H1 (cell line): ENCODE measurements at regions not wholly inside any gene's neighbourhood (a gene's known extent, or its start where the extent isn't known, plus 50 kb on each side); places are given as distances from the start of the nearest gene placed in this dataset.

Source experiments
- CTCF ChIA-PET: fragments of 300-600 bp; sonication (Branson Sonifier 250); formaldehyde crosslinking; loops from one replicate; lab custom pipeline; 2021; ENCODE audit not compliant: partially characterized antibody; lab: Charles Lee
- POLR2A ChIA-PET: fragments of 300-600 bp; sonication (Branson Sonifier 250); formaldehyde crosslinking; loops from one replicate; lab custom pipeline; 2021; ENCODE audit warnings: inconsistent platforms; ENCODE audit not compliant: partially characterized antibody; lab: Charles Lee
- DNase-seq, 2 experiments: peaks; one replicate each; pipeline versions ENCODE4 v3.0.0 to v3.0.0-alpha.2; 2010 to 2022; ENCODE audit warnings: low spot score in 2 of 2, low read depth in 1 of 2, mixed read lengths in 1 of 2
- FAIRE-seq: peaks from 2 replicates; lab custom pipeline; 2011; peaks lifted over from hg19 to GRCh38; lab: Jason Lieb, UNC
- H2AFZ ChIP-seq: 2 replicates; pipeline ENCODE4 v1.8.1; 2012; ENCODE audit warnings: low read length, inconsistent platforms
- H2AK5ac ChIP-seq: 2 replicates; pipeline ENCODE4 v1.6.1; 2013; ENCODE audit warnings: low read depth, low read length
- H2BK120ac ChIP-seq: replicated peaks from 2 replicates; pipeline ENCODE3; 2013; ENCODE audit warnings: low read depth, low read length, inconsistent platforms
- H2BK12ac ChIP-seq: 2 replicates; pipeline ENCODE4 v1.6.1; 2013; ENCODE audit warnings: low read depth, low read length
- H2BK15ac ChIP-seq: 2 replicates; pipeline ENCODE4 v1.6.1; 2013; ENCODE audit warnings: low read length
- H2BK20ac ChIP-seq: 2 replicates; pipeline ENCODE4 v1.6.1; 2013; ENCODE audit warnings: low read length
- H2BK5ac ChIP-seq: 2 replicates; pipeline ENCODE4 v1.6.1; 2013; ENCODE audit warnings: low read depth, low read length
- H3K14ac ChIP-seq: 2 replicates; pipeline ENCODE4 v1.6.1; 2013; ENCODE audit warnings: inconsistent platforms; ENCODE audit not compliant: insufficient read length
- H3K18ac ChIP-seq: 2 replicates; pipeline ENCODE4 v1.6.1; 2013; ENCODE audit warnings: low read length; ENCODE audit errors: extremely low read depth
- H3K23ac ChIP-seq: 2 replicates; pipeline ENCODE4 v1.6.1; 2013; ENCODE audit warnings: inconsistent platforms; ENCODE audit not compliant: insufficient read length
- H3K23me2 ChIP-seq: 2 replicates; pipeline ENCODE4 v1.6.1; 2013; ENCODE audit warnings: low read depth, low read length
- H3K27ac ChIP-seq: 2 replicates; pipeline ENCODE4 v1.6.1; 2011; ENCODE audit warnings: low read depth, low read length, inconsistent platforms
- H3K27me3 ChIP-seq, 4 experiments: replicated peaks in 1 of 4; 1 replicate in 1 of 4; 2 replicates in 3 of 4; pipeline versions ENCODE4 v1.6.1 to v1.8.1; 2011 to 2013; ENCODE audit warnings: low read length in 3 of 4, mild to moderate bottlenecking in 3 of 4, inconsistent platforms in 2 of 4, mixed read lengths in 2 of 4, moderate library complexity in 1 of 4; ENCODE audit not compliant: control insufficient read depth in 3 of 4, insufficient read depth in 3 of 4; ENCODE audit errors: extremely low read depth in 1 of 4
- H3K36me3 ChIP-seq, 4 experiments: 2 replicates each; pipeline versions ENCODE4 v1.6.1 to v1.8.1; 2011 to 2013; ENCODE audit warnings: mild to moderate bottlenecking in 4 of 4, low read length in 3 of 4, moderate library complexity in 2 of 4, control low read depth in 1 of 4, inconsistent platforms in 1 of 4; ENCODE audit not compliant: insufficient read depth in 4 of 4, control insufficient read depth in 2 of 4
- H3K4ac ChIP-seq: replicated peaks from 2 replicates; pipeline ENCODE3; 2013; ENCODE audit warnings: low read length, low read depth, mixed read lengths, inconsistent platforms; ENCODE audit not compliant: insufficient read length
- H3K4me1 ChIP-seq, 4 experiments: replicated peaks in 1 of 4; 1 replicate in 1 of 4; 2 replicates in 3 of 4; pipeline versions ENCODE4 v1.6.1 to v1.8.1; 2011 to 2013; ENCODE audit warnings: low read length in 3 of 4, inconsistent platforms in 2 of 4, mixed read lengths in 1 of 4; ENCODE audit not compliant: insufficient read depth in 4 of 4, control insufficient read depth in 3 of 4
- H3K4me2 ChIP-seq, 2 experiments: 2 replicates each; pipeline versions ENCODE4 v1.6.1 to v1.8.1; 2011 to 2013; ENCODE audit warnings: low read depth in 2 of 2, low read length in 2 of 2, control low read depth in 1 of 2, inconsistent platforms in 1 of 2, mild to moderate bottlenecking in 1 of 2; ENCODE audit not compliant: insufficient read depth in 1 of 2
- H3K4me3 ChIP-seq, 4 experiments: fragments of 200-600, 300-600 bp in 1 of 4; sonication (generic), shearing (Covaris generic), sonication (Bioruptor Twin) in 1 of 4; 2 replicates each; pipeline versions ENCODE4 v1.5.1 to v1.8.1; 2011 to 2016; ENCODE audit warnings: low read length in 4 of 4, low read depth in 3 of 4, control low read depth in 2 of 4, inconsistent platforms in 2 of 4, mild to moderate bottlenecking in 2 of 4, mixed read lengths in 1 of 4, moderate library complexity in 1 of 4; ENCODE audit not compliant: insufficient read depth in 2 of 4; ENCODE audit errors: extremely low read depth in 1 of 4
- H3K56ac ChIP-seq: replicated peaks from 2 replicates; pipeline ENCODE3; 2013; ENCODE audit warnings: low read depth, mild to moderate bottlenecking, mixed read lengths, low read length, inconsistent platforms; ENCODE audit not compliant: insufficient read length
- H3K79me1 ChIP-seq: 2 replicates; pipeline ENCODE4 v1.6.1; 2013; ENCODE audit warnings: low read depth, low read length, control low read depth
- H3K79me2 ChIP-seq, 2 experiments: 2 replicates each; pipeline versions ENCODE4 v1.6.1 to v1.8.1; 2012 to 2013; ENCODE audit warnings: low read length in 2 of 2, mild to moderate bottlenecking in 2 of 2, inconsistent platforms in 1 of 2; ENCODE audit not compliant: insufficient read depth in 2 of 2, control insufficient read depth in 1 of 2
- H3K9ac ChIP-seq, 4 experiments: replicated peaks in 1 of 4; 1 replicate in 1 of 4; 2 replicates in 3 of 4; pipeline versions ENCODE4 v1.6.1 to v1.8.1; 2011 to 2013; ENCODE audit warnings: low read depth in 3 of 4, low read length in 3 of 4, control low read depth in 2 of 4, mild to moderate bottlenecking in 2 of 4, moderate library complexity in 2 of 4, inconsistent platforms in 1 of 4; ENCODE audit errors: extremely low read depth in 1 of 4
- H3K9me3 ChIP-seq, 2 experiments: 2 replicates each; pipeline versions ENCODE4 v1.6.1 to v1.8.1; 2012 to 2013; ENCODE audit warnings: mild to moderate bottlenecking in 2 of 2, moderate library complexity in 2 of 2, control low read depth in 1 of 2, inconsistent platforms in 1 of 2, low read depth in 1 of 2, low read length in 1 of 2, mixed read lengths in 1 of 2; ENCODE audit not compliant: insufficient read depth in 2 of 2
- H4K20me1 ChIP-seq, 2 experiments: replicated peaks in 1 of 2; 2 replicates each; pipeline versions ENCODE3 to v1.8.1; 2011 to 2013; ENCODE audit warnings: inconsistent platforms in 2 of 2, low read length in 2 of 2, mild to moderate bottlenecking in 1 of 2; ENCODE audit not compliant: insufficient read depth in 2 of 2, control insufficient read depth in 1 of 2
- H4K5ac ChIP-seq: 2 replicates; pipeline ENCODE4 v1.6.1; 2013; ENCODE audit warnings: low read length, low read depth, mixed read lengths, inconsistent platforms; ENCODE audit not compliant: insufficient read length
- H4K8ac ChIP-seq: 2 replicates; pipeline ENCODE4 v1.8.0; 2013; ENCODE audit warnings: mild to moderate bottlenecking, moderate library complexity, low read length, inconsistent platforms; ENCODE audit not compliant: insufficient read depth; ENCODE audit errors: extremely low read depth
- H4K91ac ChIP-seq: replicated peaks from 2 replicates; pipeline ENCODE3; 2013; ENCODE audit warnings: low read length, mixed read lengths, inconsistent platforms; ENCODE audit not compliant: insufficient read length
- ATF3 ChIP-seq: IDR thresholded peaks from 2 replicates; pipeline ENCODE4 v1.6.1; 2011; ENCODE audit warnings: low read depth, mild to moderate bottlenecking, low read length; ENCODE audit not compliant: insufficient read depth
- FOSL1 ChIP-seq: IDR thresholded peaks from 2 replicates; pipeline ENCODE4 v1.6.1; 2011; ENCODE audit warnings: mild to moderate bottlenecking, low read depth, low read length, moderate library complexity; ENCODE audit not compliant: insufficient read depth
- GABPA ChIP-seq: IDR thresholded peaks from 2 replicates; pipeline ENCODE4 v1.6.1; 2011; ENCODE audit warnings: mild to moderate bottlenecking, low read length, moderate library complexity, borderline replicate concordance; ENCODE audit not compliant: insufficient read depth
- SIN3A ChIP-seq, 2 experiments: IDR thresholded peaks in 1 of 2; conservative IDR thresholded peaks in 1 of 2; 2 replicates each; pipeline ENCODE4 v1.6.1; 2011 to 2012; ENCODE audit warnings: low read length in 2 of 2, improper control_type of control experiment in 1 of 2, low read depth in 1 of 2, mild to moderate bottlenecking in 1 of 2
- SP2 ChIP-seq: IDR thresholded peaks from 2 replicates; pipeline ENCODE4 v1.6.1; 2012; ENCODE audit warnings: mild to moderate bottlenecking, low read length, inconsistent platforms
- TAF7 ChIP-seq: optimal IDR thresholded peaks from 2 replicates; pipeline ENCODE3; 2011; ENCODE audit warnings: low read depth, mild to moderate bottlenecking, inconsistent platforms, low read length, moderate library complexity, borderline replicate concordance
- ZNF274 ChIP-seq: IDR thresholded peaks from 2 replicates; pipeline ENCODE4 v1.7.0; 2012; ENCODE audit warnings: low read length, borderline replicate concordance; ENCODE audit errors: extremely low read depth
- WGBS, 2 experiments: shearing (Covaris generic) in 1 of 2; methylation state at CpG; one replicate each; pipeline versions ENCODE4 v1.1.6 to v1.1.7; 2013 to 2015; ENCODE audit warnings: low lambda C conversion rate in 2 of 2, mixed read lengths in 2 of 2, inconsistent platforms in 1 of 2, low coverage in 1 of 2, missing lambda C conversion rate in 1 of 2; ENCODE audit not compliant: insufficient replicate concordance in 2 of 2, insufficient coverage in 1 of 2, insufficient read length in 1 of 2; ENCODE audit errors: extremely low coverage in 1 of 2, missing lambda C conversion rate in 1 of 2; 5-methylcytosine and 5-hydroxymethylcytosine counted together
- TF ChIP-seq, protein P1 (sequence below): IDR thresholded peaks from 2 replicates; pipeline ENCODE4 v1.6.1; 2012; ENCODE audit warnings: inconsistent platforms
- TF ChIP-seq, protein P2 (sequence below), 3 experiments: IDR thresholded peaks; 1 replicate in 2 of 3; 2 replicates in 1 of 3; pipeline versions ENCODE4 v1.5.1 to v1.6.1; 2011; ENCODE audit warnings: low read length in 3 of 3, mild to moderate bottlenecking in 3 of 3, inconsistent platforms in 2 of 3, low read depth in 1 of 3, moderate library complexity in 1 of 3; ENCODE audit not compliant: insufficient read depth in 1 of 3; ENCODE audit errors: control extremely low read depth in 1 of 3

GRCh38 chr5:68080282-68081050, 135.1 kb upstream of the PIK3R1 start:
- ChIA-PET CTCF (no interaction called here), POLR2A (no interaction called here)
- no peak overlapping the region for H2BK12ac ChIP-seq
- no peaks in the 10 kb centered on the region for H3K79me2 ChIP-seq
- H4K20me1 ChIP-seq: no peaks in the 10 kb centered on the region
- no peak overlapping the region for H3K14ac ChIP-seq
- no peak overlapping the region for H3K9ac ChIP-seq
- H2AFZ ChIP-seq: no peak overlapping the region
- no peaks in the 10 kb centered on the region for H3K9me3 ChIP-seq
- H2AK5ac ChIP-seq: no peak overlapping the region
- FAIRE-seq (no peak), DNase-seq (no peak)
- no peak overlapping the region for H2BK15ac ChIP-seq
- H3K4me1 ChIP-seq: no peaks in the 10 kb centered on the region
- no peak overlapping the region for H3K18ac ChIP-seq
- H3K4me2 ChIP-seq: no peak overlapping the region
- no peaks in the 10 kb centered on the region for H3K27me3 ChIP-seq
- no peaks in the 10 kb centered on the region for H3K36me3 ChIP-seq
- no peak overlapping the region for H2BK20ac ChIP-seq
- no peak overlapping the region for H4K8ac ChIP-seq
- no peak overlapping the region for H4K5ac ChIP-seq
- H3K23ac ChIP-seq: no peak overlapping the region
- no peak overlapping the region for H3K27ac ChIP-seq
- H3K4ac ChIP-seq: no peak overlapping the region
- H4K91ac ChIP-seq: no peak overlapping the region
- no peak overlapping the region for H3K4me3 ChIP-seq
- no peak overlapping the region for H2BK120ac ChIP-seq
- no peak overlapping the region for H3K56ac ChIP-seq
- 91% methylated on average over 9 of the region's 9 CpGs; no CpG with 5 or more reads in 1 of the 2 experiments for WGBS, 2 experiments
- no peaks in the 10 kb centered on the region for H3K79me1 ChIP-seq
- H2BK5ac ChIP-seq: no peak overlapping the region
- H3K23me2 ChIP-seq: no peaks in the 10 kb centered on the region; the same call in 1 of the 2 replicates
- TF ChIP-seq TAF7: no peak
- no peak for TF ChIP-seq GABPA
- no peak for TF ChIP-seq FOSL1
- TF ChIP-seq ATF3: no peak
- no peak for TF ChIP-seq ZNF274
- TF ChIP-seq SIN3A (conservative IDR thresholded peaks at IDR 0.05 in 1 of 2, IDR thresholded peaks at IDR 0.05 in 1 of 2; ENCODE audit: low read depth in 1 of 2, low read length in 2 of 2): no peak
- TF ChIP-seq, protein P1, sequence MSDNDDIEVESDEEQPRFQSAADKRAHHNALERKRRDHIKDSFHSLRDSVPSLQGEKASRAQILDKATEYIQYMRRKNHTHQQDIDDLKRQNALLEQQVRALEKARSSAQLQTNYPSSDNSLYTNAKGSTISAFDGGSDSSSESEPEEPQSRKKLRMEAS: no peak
- TF ChIP-seq, protein P2, sequence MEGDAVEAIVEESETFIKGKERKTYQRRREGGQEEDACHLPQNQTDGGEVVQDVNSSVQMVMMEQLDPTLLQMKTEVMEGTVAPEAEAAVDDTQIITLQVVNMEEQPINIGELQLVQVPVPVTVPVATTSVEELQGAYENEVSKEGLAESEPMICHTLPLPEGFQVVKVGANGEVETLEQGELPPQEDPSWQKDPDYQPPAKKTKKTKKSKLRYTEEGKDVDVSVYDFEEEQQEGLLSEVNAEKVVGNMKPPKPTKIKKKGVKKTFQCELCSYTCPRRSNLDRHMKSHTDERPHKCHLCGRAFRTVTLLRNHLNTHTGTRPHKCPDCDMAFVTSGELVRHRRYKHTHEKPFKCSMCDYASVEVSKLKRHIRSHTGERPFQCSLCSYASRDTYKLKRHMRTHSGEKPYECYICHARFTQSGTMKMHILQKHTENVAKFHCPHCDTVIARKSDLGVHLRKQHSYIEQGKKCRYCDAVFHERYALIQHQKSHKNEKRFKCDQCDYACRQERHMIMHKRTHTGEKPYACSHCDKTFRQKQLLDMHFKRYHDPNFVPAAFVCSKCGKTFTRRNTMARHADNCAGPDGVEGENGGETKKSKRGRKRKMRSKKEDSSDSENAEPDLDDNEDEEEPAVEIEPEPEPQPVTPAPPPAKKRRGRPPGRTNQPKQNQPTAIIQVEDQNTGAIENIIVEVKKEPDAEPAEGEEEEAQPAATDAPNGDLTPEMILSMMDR (IDR thresholded peaks at IDR 0.05; ENCODE audit: control extremely low read depth in 1 of 3, insufficient read depth in 1 of 3, low read depth in 1 of 3, low read length in 3 of 3): no peak
- no peak for TF ChIP-seq SP2
